HCT116 (cell line): ENCODE measurements at regions not wholly inside any gene's neighbourhood (a gene's known extent, or its start where the extent isn't known, plus 50 kb on each side); places are given as distances from the start of the nearest gene placed in this dataset.

Experiments
- ATAC-seq: fragments of 200-7000 bp; cut with Tn5 transposase; 2 replicates; pipeline ENCODE4 v1.9.1; 2020; ENCODE audit warnings: mild to moderate bottlenecking, moderate library complexity
- BruUV-seq: library from RNA; stranded (reverse); fragments of 400-500 nt; replicated peaks from 2 replicates; lab custom pipeline; 2021; lab: Mats Ljungman, UMichigan
- CTCF ChIA-PET: fragments of 300-600 bp; sonication (Branson Sonifier 250); formaldehyde crosslinking; loops from one replicate; lab custom pipeline; 2021; ENCODE audit warnings: antibody characterized with exemption; lab: Charles Lee
- POLR2A ChIA-PET: fragments of 300-600, 350-600 bp; sonication (Branson Sonifier 250); formaldehyde crosslinking; loops from one replicate; lab custom pipeline; 2021; ENCODE audit warnings: antibody characterized with exemption; lab: Charles Lee
- RAD21 ChIA-PET, 2 experiments: fragments of 300-600 bp; sonication (Branson Sonifier 250); formaldehyde crosslinking; loops; one replicate each; lab custom pipeline; 2023; ENCODE audit warnings: low total read pairs in 2 of 2; ENCODE audit not compliant: uncharacterized antibody in 2 of 2, unreplicated experiment in 2 of 2, low non-redundant PET in 1 of 2; lab: Charles Lee
- DNase-seq: peaks from one replicate; pipeline ENCODE4 v3.0.0-alpha.2; 2010; ENCODE audit warnings: low read depth, low spot score
- H2AFZ ChIP-seq: fragments of 200-600 bp; shearing (Covaris generic), sonication (generic); 2 replicates; pipeline ENCODE4 v1.6.1; 2017; ENCODE audit warnings: low read depth, mixed run types, mixed read lengths, antibody characterized with exemption, low read length; ENCODE audit not compliant: poor library complexity, severe bottlenecking
- H3K27ac ChIP-seq: 2 replicates; pipeline ENCODE4 v1.5.1; 2012; ENCODE audit warnings: low read depth, low read length
- H3K27me3 ChIP-seq: fragments of 200-600 bp; sonication (generic); 2 replicates; pipeline ENCODE4 v1.6.1; 2016; ENCODE audit warnings: mixed run types, low read length, mixed read lengths; ENCODE audit not compliant: insufficient read depth
- H3K36me3 ChIP-seq, 2 experiments: fragments of 200-500 bp in 1 of 2; fragments of 200-600 bp in 1 of 2; sonication (Bioruptor generic) in 1 of 2; sonication (generic) in 1 of 2; 2 replicates each; pipeline versions ENCODE4 v1.5.1 to v1.6.1; 2014 to 2016; ENCODE audit warnings: low read length in 2 of 2, inconsistent platforms in 1 of 2, mixed read lengths in 1 of 2, mixed run types in 1 of 2; ENCODE audit not compliant: insufficient read depth in 2 of 2, control insufficient read depth in 1 of 2
- H3K4me1 ChIP-seq, 2 experiments: fragments of 200-600 bp in 1 of 2; sonication (generic) in 1 of 2; 2 replicates each; pipeline versions ENCODE4 v1.5.1 to v1.6.1; 2012 to 2017; ENCODE audit warnings: low read length in 2 of 2, inconsistent platforms in 1 of 2, mild to moderate bottlenecking in 1 of 2, mixed read lengths in 1 of 2, mixed run types in 1 of 2, moderate library complexity in 1 of 2; ENCODE audit not compliant: insufficient read depth in 2 of 2, control insufficient read depth in 1 of 2
- H3K4me2 ChIP-seq: fragments of 200-600 bp; sonication (generic); 2 replicates; pipeline ENCODE4 v1.6.1; 2017; ENCODE audit warnings: mixed run types, low read length, mixed read lengths
- H3K4me3 ChIP-seq, 2 experiments: fragments of 200-600 bp in 1 of 2; sonication (generic) in 1 of 2; replicated peaks in 1 of 2; 2 replicates each; pipeline ENCODE4 v1.5.1; 2011 to 2016; ENCODE audit warnings: low read length in 2 of 2, control low read depth in 1 of 2, low read depth in 1 of 2, mild to moderate bottlenecking in 1 of 2, mixed read lengths in 1 of 2, mixed run types in 1 of 2
- H3K79me2 ChIP-seq: fragments of 200-600 bp; sonication (generic); 2 replicates; pipeline ENCODE4 v1.6.1; 2017; ENCODE audit warnings: mild to moderate bottlenecking, mixed run types, low read length, moderate library complexity, mixed read lengths; ENCODE audit not compliant: insufficient read depth
- H3K9ac ChIP-seq: fragments of 200-600 bp; sonication (generic); 2 replicates; pipeline ENCODE4 v1.6.1; 2016; ENCODE audit warnings: low read length, mixed read lengths
- H3K9me2 ChIP-seq: fragments of 200-600 bp; sonication (generic), shearing (Covaris generic); 2 replicates; pipeline ENCODE4 v1.6.1; 2017; ENCODE audit warnings: mixed run types, mild to moderate bottlenecking, moderate library complexity; ENCODE audit not compliant: insufficient read depth
- H3K9me3 ChIP-seq, 2 experiments: fragments of 200-500 bp in 1 of 2; fragments of 200-600 bp in 1 of 2; sonication (Bioruptor generic) in 1 of 2; sonication (generic) in 1 of 2; 2 replicates each; pipeline ENCODE4 v1.6.1; 2014 to 2017; ENCODE audit warnings: low read length in 2 of 2, mixed read lengths in 2 of 2, inconsistent platforms in 1 of 2, low read depth in 1 of 2, mild to moderate bottlenecking in 1 of 2, mixed run types in 1 of 2, moderate library complexity in 1 of 2; ENCODE audit not compliant: control insufficient read depth in 1 of 2, insufficient read depth in 1 of 2
- H4K20me1 ChIP-seq: fragments of 200-600 bp; sonication (generic), shearing (Covaris generic); 2 replicates; pipeline ENCODE4 v1.6.1; 2017; ENCODE audit warnings: mixed run types, mild to moderate bottlenecking, moderate library complexity; ENCODE audit not compliant: insufficient read depth
- CEBPB ChIP-seq: IDR thresholded peaks from 2 replicates; pipeline ENCODE4 v1.6.1; 2012; ENCODE audit warnings: low read depth
- EGR1 ChIP-seq: IDR thresholded peaks from 2 replicates; pipeline ENCODE4 v1.6.1; 2012; ENCODE audit warnings: low read depth
- POLR2A ChIP-seq: IDR thresholded peaks from 2 replicates; pipeline ENCODE4 v1.7.0; 2011; ENCODE audit warnings: borderline replicate concordance; ENCODE audit not compliant: insufficient read depth, insufficient read length; ENCODE audit errors: extremely low read depth
- SP1 ChIP-seq: IDR thresholded peaks from 2 replicates; pipeline ENCODE4 v1.6.1; 2012; ENCODE audit warnings: low read depth
- YY1 ChIP-seq: IDR thresholded peaks from 2 replicates; pipeline ENCODE4 v1.6.1; 2011; ENCODE audit warnings: low read length, low read depth, moderate library complexity, mild to moderate bottlenecking; ENCODE audit not compliant: insufficient replicate concordance; ENCODE audit errors: extremely low read depth
- intact Hi-C: fragments of 100-400 bp; cut with micrococcal nuclease; formaldehyde crosslinking; loops from 2 replicates; pipeline ENCODE4 v1.10.0; 2022
- TF ChIP-seq, protein P1 (sequence below): IDR thresholded peaks from 2 replicates; pipeline ENCODE4 v1.6.1; 2012
- TF ChIP-seq, protein P2 (sequence below): IDR thresholded peaks from 2 replicates; pipeline ENCODE4 v1.6.1; 2012
- TF ChIP-seq, protein P3 (sequence below), 3 experiments: fragments of 200-600 bp in 1 of 3; sonication (generic) in 1 of 3; IDR thresholded peaks in 2 of 3; conservative IDR thresholded peaks in 1 of 3; 2 replicates each; pipeline ENCODE4 v1.5.1; 2012 to 2017; ENCODE audit warnings: low read depth in 2 of 3, low read length in 2 of 3, antibody characterized with exemption in 1 of 3, borderline replicate concordance in 1 of 3, control low read depth in 1 of 3, mild to moderate bottlenecking in 1 of 3, mixed read lengths in 1 of 3, mixed run types in 1 of 3, moderate library complexity in 1 of 3; ENCODE audit not compliant: insufficient read depth in 1 of 3

GRCh38 chr18:39186008-39186407 lies 1620.4 kb upstream of the CELF4 start:
- CTCF ChIA-PET: no interaction called here
- RAD21 ChIA-PET: no interaction called here
- no TSS peak for BruUV-seq
- Histone ChIP-seq H3K9me3 (no peaks in the 10 kb centered on the region), H3K27me3 (no peaks in the 10 kb centered on the region), H3K9ac (no peak overlapping the region), H3K9me2 (no peaks in the 10 kb centered on the region), H2AFZ (no peak overlapping the region), H3K4me1 (no peaks in the 10 kb centered on the region), H3K79me2 (no peaks in the 10 kb centered on the region), H3K4me2 (no peak overlapping the region), H4K20me1 (no peaks in the 10 kb centered on the region)
- no peak for DNase-seq
- POLR2A ChIA-PET: no interaction called here
- no peak for ATAC-seq
- intact Hi-C loops: no loop called here
- TF ChIP-seq, protein P1, sequence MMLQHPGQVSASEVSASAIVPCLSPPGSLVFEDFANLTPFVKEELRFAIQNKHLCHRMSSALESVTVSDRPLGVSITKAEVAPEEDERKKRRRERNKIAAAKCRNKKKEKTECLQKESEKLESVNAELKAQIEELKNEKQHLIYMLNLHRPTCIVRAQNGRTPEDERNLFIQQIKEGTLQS: no peak
- no peak for TF ChIP-seq YY1
- no peak for TF ChIP-seq CEBPB
- no peak for TF ChIP-seq EGR1
- TF ChIP-seq, protein P2, sequence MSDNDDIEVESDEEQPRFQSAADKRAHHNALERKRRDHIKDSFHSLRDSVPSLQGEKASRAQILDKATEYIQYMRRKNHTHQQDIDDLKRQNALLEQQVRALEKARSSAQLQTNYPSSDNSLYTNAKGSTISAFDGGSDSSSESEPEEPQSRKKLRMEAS: no peak
- TF ChIP-seq, all 23 proteins: peak for 0
- H3K4me3 ChIP-seq: no peak overlapping the region
- no peak overlapping the region for H3K27ac ChIP-seq
- H3K36me3 ChIP-seq: no peaks in the 10 kb centered on the region

GRCh38 chr18:39184176-39184575 lies 1618.6 kb upstream of the CELF4 start:
- intact Hi-C loops: no loop called here
- no peaks in the 10 kb centered on the region for H3K79me2 ChIP-seq
- TF ChIP-seq, protein P3, sequence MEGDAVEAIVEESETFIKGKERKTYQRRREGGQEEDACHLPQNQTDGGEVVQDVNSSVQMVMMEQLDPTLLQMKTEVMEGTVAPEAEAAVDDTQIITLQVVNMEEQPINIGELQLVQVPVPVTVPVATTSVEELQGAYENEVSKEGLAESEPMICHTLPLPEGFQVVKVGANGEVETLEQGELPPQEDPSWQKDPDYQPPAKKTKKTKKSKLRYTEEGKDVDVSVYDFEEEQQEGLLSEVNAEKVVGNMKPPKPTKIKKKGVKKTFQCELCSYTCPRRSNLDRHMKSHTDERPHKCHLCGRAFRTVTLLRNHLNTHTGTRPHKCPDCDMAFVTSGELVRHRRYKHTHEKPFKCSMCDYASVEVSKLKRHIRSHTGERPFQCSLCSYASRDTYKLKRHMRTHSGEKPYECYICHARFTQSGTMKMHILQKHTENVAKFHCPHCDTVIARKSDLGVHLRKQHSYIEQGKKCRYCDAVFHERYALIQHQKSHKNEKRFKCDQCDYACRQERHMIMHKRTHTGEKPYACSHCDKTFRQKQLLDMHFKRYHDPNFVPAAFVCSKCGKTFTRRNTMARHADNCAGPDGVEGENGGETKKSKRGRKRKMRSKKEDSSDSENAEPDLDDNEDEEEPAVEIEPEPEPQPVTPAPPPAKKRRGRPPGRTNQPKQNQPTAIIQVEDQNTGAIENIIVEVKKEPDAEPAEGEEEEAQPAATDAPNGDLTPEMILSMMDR (IDR thresholded peaks at IDR 0.05 in 2 of 3, conservative IDR thresholded peaks at IDR 0.05 in 1 of 3; ENCODE audit: borderline replicate concordance in 1 of 3, insufficient read depth in 1 of 3, low read depth in 2 of 3, low read length in 2 of 3): no peak
- no peak for TF ChIP-seq POLR2A
- TF ChIP-seq EGR1: no peak
- no peak for TF ChIP-seq SP1
- TF ChIP-seq, protein P1: no peak
- POLR2A ChIA-PET: no interaction called here
- no peaks in the 10 kb centered on the region; a peak in 1 of 4 replicates for H3K9me3 ChIP-seq
- H3K4me2 ChIP-seq: no peak overlapping the region
- H4K20me1 ChIP-seq: no peaks in the 10 kb centered on the region
- no peaks in the 10 kb centered on the region for H3K4me1 ChIP-seq
- ATAC-seq (no peak), DNase-seq (no peak)
- no peaks in the 10 kb centered on the region for H3K27me3 ChIP-seq
- RAD21 ChIA-PET: no interaction called here
- no peak overlapping the region for H3K4me3 ChIP-seq
- CTCF ChIA-PET: no interaction called here
- H3K27ac ChIP-seq: no peak overlapping the region
- no peaks in the 10 kb centered on the region for H3K9me2 ChIP-seq
- no peak overlapping the region for H2AFZ ChIP-seq
- no peaks in the 10 kb centered on the region for H3K36me3 ChIP-seq
- no peak overlapping the region for H3K9ac ChIP-seq
- no TSS peak for BruUV-seq
